GM19238 (cell line): ENCODE measurements at regions not wholly inside any gene's neighbourhood (a gene's known extent, or its start where the extent isn't known, plus 50 kb on each side); places are given as distances from the start of the nearest gene placed in this dataset.

Source experiments
- DNase-seq: peaks from one replicate; pipeline ENCODE4 v3.0.0; 2011; ENCODE audit warnings: low spot score; ENCODE audit not compliant: insufficient read length

GRCh38 chr18:60146220-60146960 lies 226.2 kb downstream of the MC4R start:
- DNase-seq, result no peak

GRCh38 chr18:60145776-60146175 lies 226.8 kb downstream of the MC4R start:
- no peak for DNase-seq

- no peak for DNase-seq
Observed at GRCh38 chr18:60134806-60135205, 235.0 kb downstream of the PMAIP1 start.

- no peak for DNase-seq
Observed at GRCh38 chr18:60130284-60130683, 230.5 kb downstream of the PMAIP1 start.

GRCh38 chr18:60123031-60123430 lies 223.2 kb downstream of the PMAIP1 start:
- DNase-seq, result no peak

GRCh38 chr18:60122339-60122738 lies 222.5 kb downstream of the PMAIP1 start:
- DNase-seq, result no peak

GRCh38 chr18:60120231-60120750 lies 220.5 kb downstream of the PMAIP1 start:
- no peak for DNase-seq

GRCh38 chr18:60117321-60117720 lies 217.5 kb downstream of the PMAIP1 start:
- no peak for DNase-seq

GRCh38 chr18:60113396-60113795 lies 213.6 kb downstream of the PMAIP1 start:
- DNase-seq, result no peak

- DNase-seq, result no peak
Observed at GRCh38 chr18:60112369-60112768, 212.6 kb downstream of the PMAIP1 start.

GRCh38 chr18:60111525-60111924 lies 211.7 kb downstream of the PMAIP1 start:
- no peak for DNase-seq

GRCh38 chr18:60110836-60111235 lies 211.0 kb downstream of the PMAIP1 start:
- no peak for DNase-seq

- DNase-seq, result no peak
Observed at GRCh38 chr18:60100778-60101177, 201.0 kb downstream of the PMAIP1 start.

GRCh38 chr18:60099709-60100108 lies 199.9 kb downstream of the PMAIP1 start:
- no peak for DNase-seq

GRCh38 chr18:60096428-60096827 lies 196.6 kb downstream of the PMAIP1 start:
- no peak for DNase-seq

- no peak for DNase-seq
Observed at GRCh38 chr18:60092073-60092472, 192.3 kb downstream of the PMAIP1 start.

GRCh38 chr18:60090170-60090569 lies 190.4 kb downstream of the PMAIP1 start:
- no peak for DNase-seq

GRCh38 chr18:60082790-60083189 lies 183.0 kb downstream of the PMAIP1 start:
- no peak for DNase-seq

GRCh38 chr18:60082282-60082681 lies 182.5 kb downstream of the PMAIP1 start:
- no peak for DNase-seq

GRCh38 chr18:60075477-60075876 lies 175.7 kb downstream of the PMAIP1 start:
- DNase-seq, result no peak

- DNase-seq, result no peak
Observed at GRCh38 chr18:60070631-60071030, 170.8 kb downstream of the PMAIP1 start.

GRCh38 chr18:60069145-60069544 lies 169.3 kb downstream of the PMAIP1 start:
- no peak for DNase-seq
